AG09319 (cell line): ENCODE measurements at regions not wholly inside any gene's neighbourhood (a gene's known extent, or its start where the extent isn't known, plus 50 kb on each side); places are given as distances from the start of the nearest gene placed in this dataset.
"Not testable (repeated sequence)": the region's sequence is repeated elsewhere in the genome, so short reads cannot be mapped to it uniquely, and the experiment has no call there.

Source experiments
- DNase-seq: peaks from one replicate; pipeline ENCODE4 v3.0.0-alpha.2; 2010; ENCODE audit warnings: low read depth; ENCODE audit errors: extremely low read depth
- TF ChIP-seq, protein P1 (sequence below): IDR thresholded peaks from 2 replicates; pipeline ENCODE4 v1.5.1; 2011; ENCODE audit warnings: low read depth, mild to moderate bottlenecking, inconsistent platforms, low read length, moderate library complexity

GRCh38 chr10:22824984-22825383, 102.9 kb upstream of the ARMC3 start:
- TF ChIP-seq, protein P1, sequence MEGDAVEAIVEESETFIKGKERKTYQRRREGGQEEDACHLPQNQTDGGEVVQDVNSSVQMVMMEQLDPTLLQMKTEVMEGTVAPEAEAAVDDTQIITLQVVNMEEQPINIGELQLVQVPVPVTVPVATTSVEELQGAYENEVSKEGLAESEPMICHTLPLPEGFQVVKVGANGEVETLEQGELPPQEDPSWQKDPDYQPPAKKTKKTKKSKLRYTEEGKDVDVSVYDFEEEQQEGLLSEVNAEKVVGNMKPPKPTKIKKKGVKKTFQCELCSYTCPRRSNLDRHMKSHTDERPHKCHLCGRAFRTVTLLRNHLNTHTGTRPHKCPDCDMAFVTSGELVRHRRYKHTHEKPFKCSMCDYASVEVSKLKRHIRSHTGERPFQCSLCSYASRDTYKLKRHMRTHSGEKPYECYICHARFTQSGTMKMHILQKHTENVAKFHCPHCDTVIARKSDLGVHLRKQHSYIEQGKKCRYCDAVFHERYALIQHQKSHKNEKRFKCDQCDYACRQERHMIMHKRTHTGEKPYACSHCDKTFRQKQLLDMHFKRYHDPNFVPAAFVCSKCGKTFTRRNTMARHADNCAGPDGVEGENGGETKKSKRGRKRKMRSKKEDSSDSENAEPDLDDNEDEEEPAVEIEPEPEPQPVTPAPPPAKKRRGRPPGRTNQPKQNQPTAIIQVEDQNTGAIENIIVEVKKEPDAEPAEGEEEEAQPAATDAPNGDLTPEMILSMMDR, result no peak
- no peak for DNase-seq

DNA sequence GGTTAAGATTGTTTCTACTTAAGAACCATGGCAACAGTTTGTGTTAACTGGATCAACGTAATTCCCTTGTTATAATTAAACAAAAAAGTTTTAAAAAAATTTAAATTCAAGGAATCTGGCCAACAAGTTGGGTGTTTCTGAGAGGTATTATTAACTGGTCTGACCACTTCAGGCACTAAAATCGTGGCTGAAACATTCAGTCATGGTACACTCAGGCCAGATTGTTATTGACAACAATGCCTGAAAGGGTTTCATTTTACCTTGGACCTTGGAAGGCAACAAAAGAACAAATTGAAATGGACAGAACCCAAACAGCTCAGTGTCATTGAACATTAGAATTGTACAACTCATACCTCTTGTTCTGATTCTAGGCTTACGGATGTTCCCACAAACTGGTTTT, 103.3 kb upstream of the ARMC3 start:
- TF ChIP-seq, protein P1, result no peak
- DNase-seq, result no peak

- TF ChIP-seq, protein P1, result no peak
- no peak for DNase-seq
Measured at GRCh38 chr10:22823109-22823508, 104.7 kb upstream of the ARMC3 start.

GRCh38 chr10:22821921-22822320, 105.9 kb upstream of the ARMC3 start:
- not testable (repeated sequence) for DNase-seq

- no peak for DNase-seq
- TF ChIP-seq, protein P1, result no peak
Measured at GRCh38 chr10:22821501-22821900, 106.4 kb upstream of the ARMC3 start.

GRCh38 chr10:22816298-22816653, 101.9 kb upstream of the PIP4K2A start:
- no peak for DNase-seq

GRCh38 chr10:22810643-22811465, 96.5 kb upstream of the PIP4K2A start:
- TF ChIP-seq, protein P1, result no peak
- no peak for DNase-seq

More at GRCh38 chr10:22816298-22816653, 101.9 kb upstream of the PIP4K2A start:
- TF ChIP-seq, protein P1, result no peak

GRCh38 chr10:22807238-22807637, 92.9 kb upstream of the PIP4K2A start:
- DNase-seq, result no peak

More at GRCh38 chr10:22807238-22807637, 92.9 kb upstream of the PIP4K2A start:
- TF ChIP-seq, protein P1, result no peak
